Mucosa of rectum (tissue), 2 donors: ENCODE measurements at regions not wholly inside any gene's neighbourhood (a gene's known extent, or its start where the extent isn't known, plus 50 kb on each side); places are given as distances from the start of the nearest gene placed in this dataset.

Experiments used
- H3K27ac ChIP-seq, 2 donors: one replicate each; pipeline ENCODE4 v1.7.0; 2013; ENCODE audit warnings: inconsistent platforms in 2 of 2, low read depth in 2 of 2, low read length in 2 of 2
- H3K27me3 ChIP-seq, 2 donors: one replicate each; pipeline ENCODE4 v1.7.0; 2013; ENCODE audit warnings: low read length in 2 of 2; ENCODE audit not compliant: control insufficient read depth in 2 of 2, insufficient read depth in 2 of 2
- H3K36me3 ChIP-seq, 2 donors: one replicate each; pipeline ENCODE4 v1.7.0; 2013; ENCODE audit warnings: low read length in 2 of 2; ENCODE audit not compliant: control insufficient read depth in 2 of 2, insufficient read depth in 2 of 2
- H3K4me1 ChIP-seq, 2 donors: one replicate each; pipeline ENCODE4 v1.7.0; 2013; ENCODE audit warnings: low read length in 2 of 2, mild to moderate bottlenecking in 1 of 2; ENCODE audit not compliant: control insufficient read depth in 2 of 2, insufficient read depth in 2 of 2
- H3K4me3 ChIP-seq, 2 donors: one replicate each; pipeline ENCODE4 v1.7.0; 2013; ENCODE audit warnings: low read length in 2 of 2
- H3K9ac ChIP-seq, 2 donors: one replicate each; pipeline ENCODE4 v1.7.0; 2013; ENCODE audit warnings: low read length in 2 of 2, low read depth in 1 of 2, mild to moderate bottlenecking in 1 of 2
- H3K9me3 ChIP-seq, 2 donors: one replicate each; pipeline ENCODE4 v1.7.0; 2013; ENCODE audit warnings: low read length in 2 of 2; ENCODE audit not compliant: control insufficient read depth in 2 of 2
- donor health status: healthy.
- donor health status: Normal muscosa, but diverticular disease.

- no peaks in the 10 kb centered on the region for H3K27me3 ChIP-seq
- no peak overlapping the region for H3K9ac ChIP-seq
- no peak overlapping the region for H3K4me3 ChIP-seq
- H3K4me1 ChIP-seq: no peaks in the 10 kb centered on the region
- no peaks in the 10 kb centered on the region for H3K36me3 ChIP-seq
- H3K9me3 ChIP-seq: no peaks in the 10 kb centered on the region
- H3K27ac ChIP-seq: no peak overlapping the region
These were observed 319.2 kb upstream of the CD180 start for GRCh38 chr5:67515762-67516161.

GRCh38 chr5:67515020-67515689 is 318.6 kb upstream of the CD180 start:
- Histone ChIP-seq H3K27ac (no peak overlapping the region), H3K9me3 (no peaks in the 10 kb centered on the region), H3K9ac (no peak overlapping the region), H3K4me3 (no peak overlapping the region), H3K36me3 (no peaks in the 10 kb centered on the region), H3K4me1 (no peaks in the 10 kb centered on the region), H3K27me3 (no peaks in the 10 kb centered on the region)

GRCh38 chr5:67512758-67513157 is 316.2 kb upstream of the CD180 start:
- H3K4me3 ChIP-seq: no peak overlapping the region
- no peaks in the 10 kb centered on the region for H3K4me1 ChIP-seq
- H3K36me3 ChIP-seq: no peaks in the 10 kb centered on the region
- no peak overlapping the region for H3K27ac ChIP-seq
- H3K9me3 ChIP-seq: no peaks in the 10 kb centered on the region
- H3K27me3 ChIP-seq: no peaks in the 10 kb centered on the region
- H3K9ac ChIP-seq: no peak overlapping the region

GRCh38 chr5:67511911-67512310 is 315.3 kb upstream of the CD180 start:
- Histone ChIP-seq H3K9me3 (no peaks in the 10 kb centered on the region), H3K36me3 (no peaks in the 10 kb centered on the region), H3K4me3 (no peak overlapping the region), H3K4me1 (no peaks in the 10 kb centered on the region), H3K9ac (no peak overlapping the region), H3K27ac (no peak overlapping the region), H3K27me3 (no peaks in the 10 kb centered on the region)

GRCh38 chr5:67510204-67510603 is 313.6 kb upstream of the CD180 start:
- Histone ChIP-seq H3K4me1 (no peaks in the 10 kb centered on the region), H3K4me3 (no peak overlapping the region), H3K27me3 (no peaks in the 10 kb centered on the region), H3K9ac (no peak overlapping the region), H3K36me3 (no peaks in the 10 kb centered on the region), H3K27ac (no peak overlapping the region), H3K9me3 (no peaks in the 10 kb centered on the region)

GRCh38 chr5:67509402-67510186 is 313.0 kb upstream of the CD180 start:
- no peaks in the 10 kb centered on the region for H3K9me3 ChIP-seq

GRCh38 chr5:67506241-67506640 is 309.6 kb upstream of the CD180 start:
- Histone ChIP-seq H3K4me1 (no peaks in the 10 kb centered on the region), H3K27me3 (no peaks in the 10 kb centered on the region), H3K27ac (no peak overlapping the region), H3K9me3 (no peaks in the 10 kb centered on the region), H3K36me3 (no peaks in the 10 kb centered on the region), H3K4me3 (no peak overlapping the region), H3K9ac (no peak overlapping the region)

More at GRCh38 chr5:67509402-67510186, 313.0 kb upstream of the CD180 start:
- H3K4me1 ChIP-seq: no peaks in the 10 kb centered on the region
- no peaks in the 10 kb centered on the region for H3K36me3 ChIP-seq
- H3K9ac ChIP-seq: no peak overlapping the region
- no peaks in the 10 kb centered on the region for H3K27me3 ChIP-seq
- no peak overlapping the region for H3K4me3 ChIP-seq
- no peak overlapping the region for H3K27ac ChIP-seq

GRCh38 chr5:67502951-67503350 is 306.4 kb upstream of the CD180 start:
- H3K4me1 ChIP-seq: no peaks in the 10 kb centered on the region
- no peaks in the 10 kb centered on the region for H3K9me3 ChIP-seq
- no peak overlapping the region for H3K4me3 ChIP-seq
- no peak overlapping the region for H3K27ac ChIP-seq
- no peaks in the 10 kb centered on the region for H3K27me3 ChIP-seq
- no peaks in the 10 kb centered on the region for H3K36me3 ChIP-seq
- H3K9ac ChIP-seq: no peak overlapping the region

- no peak overlapping the region for H3K27ac ChIP-seq
- no peak overlapping the region for H3K4me3 ChIP-seq
These were observed 299.5 kb upstream of the CD180 start for GRCh38 chr5:67496051-67496450.

GRCh38 chr5:67495072-67495471 is 298.5 kb upstream of the CD180 start:
- no peak overlapping the region for H3K9ac ChIP-seq
- no peaks in the 10 kb centered on the region for H3K4me1 ChIP-seq
- no peak overlapping the region for H3K4me3 ChIP-seq
- H3K27ac ChIP-seq: no peak overlapping the region
- no peaks in the 10 kb centered on the region for H3K36me3 ChIP-seq
- H3K9me3 ChIP-seq: no peaks in the 10 kb centered on the region
- no peaks in the 10 kb centered on the region for H3K27me3 ChIP-seq

More at GRCh38 chr5:67496051-67496450, 299.5 kb upstream of the CD180 start:
- H3K27me3 ChIP-seq: no peaks in the 10 kb centered on the region
- no peaks in the 10 kb centered on the region for H3K36me3 ChIP-seq
- no peaks in the 10 kb centered on the region for H3K4me1 ChIP-seq
- H3K9ac ChIP-seq: no peak overlapping the region
- no peaks in the 10 kb centered on the region for H3K9me3 ChIP-seq
